ENCODE measurements at regions not wholly inside any gene's neighbourhood (a gene's known extent, or its start where the extent isn't known, plus 50 kb on each side); places are given as distances from the start of the nearest gene placed in this dataset.

DNA sequence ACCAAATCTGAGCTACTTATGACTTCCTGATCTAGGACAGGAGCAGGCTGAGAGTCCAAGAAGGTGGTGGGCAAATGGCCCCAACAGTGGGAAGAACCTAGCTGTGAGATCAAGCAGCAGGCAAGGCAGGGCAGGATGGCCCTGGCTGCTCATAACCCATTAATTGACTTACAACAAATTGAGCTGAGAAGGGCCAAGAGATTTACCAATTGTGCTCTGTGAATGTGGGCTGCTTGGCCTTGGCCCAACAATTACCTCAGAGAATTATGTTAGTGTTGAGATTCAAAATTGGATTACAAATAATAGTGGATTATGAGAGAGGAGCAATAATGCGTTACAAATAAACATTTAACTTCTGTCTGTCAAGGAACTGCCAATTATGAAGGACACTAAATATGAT lies 956.5 kb downstream of the KCNMA1 start:
- H3K9me3 ChIP-seq (ENCODE audit: control insufficient read depth in 4 of 4, low read length in 3 of 4), result no peaks in the 10 kb centered on the region
- 72% methylated on average over 1 of the region's 1 CpG for WGBS
- no peaks in the 10 kb centered on the region for H3K27me3 ChIP-seq (ENCODE audit: control insufficient read depth in 4 of 4, insufficient read depth in 4 of 4, low read length in 3 of 4)
- H3K27ac ChIP-seq (ENCODE audit: low read depth in 1 of 2, low read length in 2 of 2), result no peak overlapping the region
- no peak overlapping the region for H3K9ac ChIP-seq (ENCODE audit: low read depth in 1 of 2, low read length in 2 of 2)
- no peaks in the 10 kb centered on the region for H3K36me3 ChIP-seq (ENCODE audit: control insufficient read depth in 4 of 4, insufficient read depth in 3 of 4, low read depth in 1 of 4, low read length in 3 of 4)
- H3K4me3 ChIP-seq (ENCODE audit: low read depth in 1 of 3, low read length in 3 of 3), result no peak overlapping the region
- DNase-seq (ENCODE audit: low spot score), result no peak
- H3K4me1 ChIP-seq (ENCODE audit: control insufficient read depth in 4 of 4, insufficient read depth in 4 of 4, low read length in 3 of 4), result no peaks in the 10 kb centered on the region
- TF ChIP-seq HNF4G (IDR thresholded peaks at IDR 0.05), result no peak
- TF ChIP-seq, protein P1, sequence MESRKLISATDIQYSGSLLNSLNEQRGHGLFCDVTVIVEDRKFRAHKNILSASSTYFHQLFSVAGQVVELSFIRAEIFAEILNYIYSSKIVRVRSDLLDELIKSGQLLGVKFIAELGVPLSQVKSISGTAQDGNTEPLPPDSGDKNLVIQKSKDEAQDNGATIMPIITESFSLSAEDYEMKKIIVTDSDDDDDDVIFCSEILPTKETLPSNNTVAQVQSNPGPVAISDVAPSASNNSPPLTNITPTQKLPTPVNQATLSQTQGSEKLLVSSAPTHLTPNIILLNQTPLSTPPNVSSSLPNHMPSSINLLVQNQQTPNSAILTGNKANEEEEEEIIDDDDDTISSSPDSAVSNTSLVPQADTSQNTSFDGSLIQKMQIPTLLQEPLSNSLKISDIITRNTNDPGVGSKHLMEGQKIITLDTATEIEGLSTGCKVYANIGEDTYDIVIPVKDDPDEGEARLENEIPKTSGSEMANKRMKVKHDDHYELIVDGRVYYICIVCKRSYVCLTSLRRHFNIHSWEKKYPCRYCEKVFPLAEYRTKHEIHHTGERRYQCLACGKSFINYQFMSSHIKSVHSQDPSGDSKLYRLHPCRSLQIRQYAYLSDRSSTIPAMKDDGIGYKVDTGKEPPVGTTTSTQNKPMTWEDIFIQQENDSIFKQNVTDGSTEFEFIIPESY (IDR thresholded peaks at IDR 0.05), result no peak
- TF ChIP-seq, protein P2, sequence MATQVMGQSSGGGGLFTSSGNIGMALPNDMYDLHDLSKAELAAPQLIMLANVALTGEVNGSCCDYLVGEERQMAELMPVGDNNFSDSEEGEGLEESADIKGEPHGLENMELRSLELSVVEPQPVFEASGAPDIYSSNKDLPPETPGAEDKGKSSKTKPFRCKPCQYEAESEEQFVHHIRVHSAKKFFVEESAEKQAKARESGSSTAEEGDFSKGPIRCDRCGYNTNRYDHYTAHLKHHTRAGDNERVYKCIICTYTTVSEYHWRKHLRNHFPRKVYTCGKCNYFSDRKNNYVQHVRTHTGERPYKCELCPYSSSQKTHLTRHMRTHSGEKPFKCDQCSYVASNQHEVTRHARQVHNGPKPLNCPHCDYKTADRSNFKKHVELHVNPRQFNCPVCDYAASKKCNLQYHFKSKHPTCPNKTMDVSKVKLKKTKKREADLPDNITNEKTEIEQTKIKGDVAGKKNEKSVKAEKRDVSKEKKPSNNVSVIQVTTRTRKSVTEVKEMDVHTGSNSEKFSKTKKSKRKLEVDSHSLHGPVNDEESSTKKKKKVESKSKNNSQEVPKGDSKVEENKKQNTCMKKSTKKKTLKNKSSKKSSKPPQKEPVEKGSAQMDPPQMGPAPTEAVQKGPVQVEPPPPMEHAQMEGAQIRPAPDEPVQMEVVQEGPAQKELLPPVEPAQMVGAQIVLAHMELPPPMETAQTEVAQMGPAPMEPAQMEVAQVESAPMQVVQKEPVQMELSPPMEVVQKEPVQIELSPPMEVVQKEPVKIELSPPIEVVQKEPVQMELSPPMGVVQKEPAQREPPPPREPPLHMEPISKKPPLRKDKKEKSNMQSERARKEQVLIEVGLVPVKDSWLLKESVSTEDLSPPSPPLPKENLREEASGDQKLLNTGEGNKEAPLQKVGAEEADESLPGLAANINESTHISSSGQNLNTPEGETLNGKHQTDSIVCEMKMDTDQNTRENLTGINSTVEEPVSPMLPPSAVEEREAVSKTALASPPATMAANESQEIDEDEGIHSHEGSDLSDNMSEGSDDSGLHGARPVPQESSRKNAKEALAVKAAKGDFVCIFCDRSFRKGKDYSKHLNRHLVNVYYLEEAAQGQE (IDR thresholded peaks at IDR 0.05), result no peak
- TF ChIP-seq JUND (IDR thresholded peaks at IDR 0.05), result no peak
- TF ChIP-seq RAD21 (IDR thresholded peaks at IDR 0.05), result no peak
- no peak for TF ChIP-seq YY1 (IDR thresholded peaks at IDR 0.05)

- H3K27me3 ChIP-seq (ENCODE audit: control insufficient read depth in 4 of 4, insufficient read depth in 4 of 4, low read length in 3 of 4), result no peaks in the 10 kb centered on the region
- H3K4me3 ChIP-seq (ENCODE audit: low read depth in 1 of 3, low read length in 3 of 3), result no peak overlapping the region
- no peak for DNase-seq (ENCODE audit: low spot score)
- no peak overlapping the region for H3K9ac ChIP-seq (ENCODE audit: low read depth in 1 of 2, low read length in 2 of 2)
- 52% methylated on average over 2 of the region's 2 CpGs for WGBS
- no peak for TF ChIP-seq FOXA2 (IDR thresholded peaks at IDR 0.05)
- TF ChIP-seq EGR1 (IDR thresholded peaks at IDR 0.05; ENCODE audit: low read depth in 2 of 2), result no peak
- TF ChIP-seq ATF3 (IDR thresholded peaks at IDR 0.05), result no peak
- H3K9me3 ChIP-seq (ENCODE audit: control insufficient read depth in 4 of 4, low read length in 3 of 4), result no peaks in the 10 kb centered on the region
- H3K27ac ChIP-seq (ENCODE audit: low read depth in 1 of 2, low read length in 2 of 2), result no peak overlapping the region
- H3K4me1 ChIP-seq (ENCODE audit: control insufficient read depth in 4 of 4, insufficient read depth in 4 of 4, low read length in 3 of 4), result no peaks in the 10 kb centered on the region
- H3K36me3 ChIP-seq (ENCODE audit: control insufficient read depth in 4 of 4, insufficient read depth in 3 of 4, low read depth in 1 of 4, low read length in 3 of 4), result no peaks in the 10 kb centered on the region
Measured at GRCh38 chr10:76679030-76679429, 958.6 kb downstream of the KCNMA1 start.

DNA sequence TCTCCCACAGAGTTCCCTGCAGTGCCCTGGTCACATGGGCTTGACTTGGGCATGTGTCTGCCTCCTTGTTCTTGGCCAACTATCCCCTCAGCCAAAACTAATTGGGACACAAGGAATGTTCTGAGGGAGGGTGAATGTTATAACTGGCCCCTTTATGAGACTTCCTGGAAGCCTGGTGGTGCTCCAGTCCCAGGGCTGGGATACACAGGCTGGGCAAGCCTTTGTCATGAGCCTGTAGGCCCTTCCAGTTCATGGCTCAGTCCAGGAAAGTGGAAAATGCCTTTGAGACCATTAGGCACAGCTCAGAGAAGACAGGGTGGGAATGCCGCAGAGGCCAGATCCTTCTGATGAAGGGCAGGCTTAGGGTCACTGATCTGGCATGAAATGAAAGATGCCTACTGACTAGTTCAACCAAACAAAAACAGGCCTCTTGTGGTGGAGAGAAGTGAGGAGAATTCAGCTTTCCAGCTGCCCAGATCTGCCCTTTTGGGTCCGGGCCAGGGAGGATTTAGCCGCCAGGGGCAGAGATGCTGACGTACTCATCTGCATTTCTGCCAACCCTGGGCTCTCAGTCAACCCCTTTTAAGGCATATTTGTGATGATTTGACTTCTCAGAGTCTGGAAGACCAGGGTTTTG lies 961.5 kb downstream of the KCNMA1 start:
- no peak overlapping the region for H3K4me3 ChIP-seq (ENCODE audit: low read depth in 1 of 3, low read length in 3 of 3)
- TF ChIP-seq MAX (IDR thresholded peaks at IDR 0.05) (no peak), RAD21 (IDR thresholded peaks at IDR 0.05) (no peak), NR2F2 (IDR thresholded peaks at IDR 0.05) (no peak), SP1 (IDR thresholded peaks at IDR 0.05) (no peak), GABPA (IDR thresholded peaks at IDR 0.05 in 1 of 2, conservative IDR thresholded peaks at IDR 0.05 in 1 of 2) (no peak), HNF4G (IDR thresholded peaks at IDR 0.05) (no peak), FOXA1 (IDR thresholded peaks at IDR 0.05) (no peak)
- TF ChIP-seq, protein P3, sequence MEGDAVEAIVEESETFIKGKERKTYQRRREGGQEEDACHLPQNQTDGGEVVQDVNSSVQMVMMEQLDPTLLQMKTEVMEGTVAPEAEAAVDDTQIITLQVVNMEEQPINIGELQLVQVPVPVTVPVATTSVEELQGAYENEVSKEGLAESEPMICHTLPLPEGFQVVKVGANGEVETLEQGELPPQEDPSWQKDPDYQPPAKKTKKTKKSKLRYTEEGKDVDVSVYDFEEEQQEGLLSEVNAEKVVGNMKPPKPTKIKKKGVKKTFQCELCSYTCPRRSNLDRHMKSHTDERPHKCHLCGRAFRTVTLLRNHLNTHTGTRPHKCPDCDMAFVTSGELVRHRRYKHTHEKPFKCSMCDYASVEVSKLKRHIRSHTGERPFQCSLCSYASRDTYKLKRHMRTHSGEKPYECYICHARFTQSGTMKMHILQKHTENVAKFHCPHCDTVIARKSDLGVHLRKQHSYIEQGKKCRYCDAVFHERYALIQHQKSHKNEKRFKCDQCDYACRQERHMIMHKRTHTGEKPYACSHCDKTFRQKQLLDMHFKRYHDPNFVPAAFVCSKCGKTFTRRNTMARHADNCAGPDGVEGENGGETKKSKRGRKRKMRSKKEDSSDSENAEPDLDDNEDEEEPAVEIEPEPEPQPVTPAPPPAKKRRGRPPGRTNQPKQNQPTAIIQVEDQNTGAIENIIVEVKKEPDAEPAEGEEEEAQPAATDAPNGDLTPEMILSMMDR (IDR thresholded peaks at IDR 0.05; ENCODE audit: low read depth, low read length, missing input control), result no peak
- H3K27me3 ChIP-seq (ENCODE audit: control insufficient read depth in 4 of 4, insufficient read depth in 4 of 4, low read length in 3 of 4), result peaks cover 0 to 5% (median 0%) of the 10 kb centered on the region in 4 donors
- no peak overlapping the region for H3K27ac ChIP-seq (ENCODE audit: low read depth in 1 of 2, low read length in 2 of 2)
- H3K4me1 ChIP-seq (ENCODE audit: control insufficient read depth in 4 of 4, insufficient read depth in 4 of 4, low read length in 3 of 4), result no peaks in the 10 kb centered on the region
- DNase-seq (ENCODE audit: low spot score), result no peak
- 88% methylated on average over 4 of the region's 4 CpGs for WGBS
- H3K9me3 ChIP-seq (ENCODE audit: control insufficient read depth in 4 of 4, low read length in 3 of 4), result no peaks in the 10 kb centered on the region
- no peak overlapping the region for H3K9ac ChIP-seq (ENCODE audit: low read depth in 1 of 2, low read length in 2 of 2)
- H3K36me3 ChIP-seq (ENCODE audit: control insufficient read depth in 4 of 4, insufficient read depth in 3 of 4, low read depth in 1 of 4, low read length in 3 of 4), result no peaks in the 10 kb centered on the region
